GM04503 (cell line): ENCODE measurements at regions not wholly inside any gene's neighbourhood (a gene's known extent, or its start where the extent isn't known, plus 50 kb on each side); places are given as distances from the start of the nearest gene placed in this dataset.

Source experiments
- DNase-seq: peaks from one replicate; pipeline ENCODE4 v3.0.0-alpha.2; 2012; ENCODE audit warnings: low read depth

- no peak for DNase-seq
These were observed 83.0 kb upstream of the HS6ST1 start for GRCh38 chr2:128401680-128402079.

GRCh38 chr2:128402911-128403670, 84.4 kb upstream of the HS6ST1 start:
- DNase-seq = no peak

GRCh38 chr2:128403814-128404708, 85.4 kb upstream of the HS6ST1 start:
- DNase-seq = no peak

GRCh38 chr2:128404709-128405466, 86.2 kb upstream of the HS6ST1 start:
- DNase-seq = no peak

DNA sequence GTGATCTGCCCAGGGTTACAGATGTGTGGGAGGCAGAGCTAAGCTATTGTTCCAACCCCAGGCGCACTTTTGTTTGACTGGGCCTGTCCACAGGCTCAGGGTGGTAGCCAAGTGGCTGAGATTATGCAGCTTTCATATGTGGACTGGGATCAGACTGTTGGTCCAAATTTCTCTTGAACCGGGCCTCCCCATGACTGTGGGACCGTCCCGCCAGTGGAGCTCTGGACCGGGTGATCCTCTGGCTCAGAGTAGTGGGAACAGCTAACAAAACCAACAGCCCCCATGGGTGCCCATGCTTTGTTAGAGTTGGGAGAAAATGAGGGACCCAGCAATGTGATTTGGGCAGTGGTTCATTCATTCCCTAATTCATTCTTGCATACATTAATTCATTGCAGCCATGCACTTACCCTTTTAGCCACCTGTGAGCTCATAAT, 86.8 kb upstream of the HS6ST1 start:
- no peak for DNase-seq

DNA sequence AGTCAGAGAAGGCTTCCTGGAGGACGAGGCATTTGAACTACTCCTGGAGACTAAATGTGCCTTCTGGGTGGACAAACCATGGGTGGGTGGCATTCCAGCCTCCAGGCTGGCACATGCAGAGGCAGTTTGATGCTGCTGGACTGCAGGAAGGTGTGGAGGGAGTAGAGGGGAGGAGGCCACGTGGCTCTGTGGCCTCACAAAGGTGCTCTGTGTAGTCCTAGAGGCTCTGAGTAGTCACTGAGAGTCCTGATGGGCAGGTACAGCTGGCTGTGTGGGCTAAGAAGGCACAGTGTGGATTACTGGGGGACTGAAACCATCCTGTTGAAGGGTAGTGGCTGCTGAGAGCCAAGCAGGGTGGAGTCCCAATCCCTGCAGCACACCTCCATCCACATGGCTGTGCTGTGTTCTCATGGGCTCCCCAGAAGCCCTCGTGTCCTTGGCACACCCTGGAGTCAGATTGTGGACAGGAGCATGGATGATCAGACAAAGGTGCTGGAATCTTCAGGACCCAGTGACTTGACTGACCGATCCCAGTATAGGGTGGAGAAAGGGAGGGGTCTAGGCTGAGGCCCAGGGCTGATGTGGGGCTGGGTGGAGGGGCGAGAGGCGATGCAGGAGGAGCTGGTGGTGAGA, 87.4 kb upstream of the HS6ST1 start:
- no peak for DNase-seq

GRCh38 chr2:128406736-128407554, 88.3 kb upstream of the HS6ST1 start:
- no peak for DNase-seq

DNA sequence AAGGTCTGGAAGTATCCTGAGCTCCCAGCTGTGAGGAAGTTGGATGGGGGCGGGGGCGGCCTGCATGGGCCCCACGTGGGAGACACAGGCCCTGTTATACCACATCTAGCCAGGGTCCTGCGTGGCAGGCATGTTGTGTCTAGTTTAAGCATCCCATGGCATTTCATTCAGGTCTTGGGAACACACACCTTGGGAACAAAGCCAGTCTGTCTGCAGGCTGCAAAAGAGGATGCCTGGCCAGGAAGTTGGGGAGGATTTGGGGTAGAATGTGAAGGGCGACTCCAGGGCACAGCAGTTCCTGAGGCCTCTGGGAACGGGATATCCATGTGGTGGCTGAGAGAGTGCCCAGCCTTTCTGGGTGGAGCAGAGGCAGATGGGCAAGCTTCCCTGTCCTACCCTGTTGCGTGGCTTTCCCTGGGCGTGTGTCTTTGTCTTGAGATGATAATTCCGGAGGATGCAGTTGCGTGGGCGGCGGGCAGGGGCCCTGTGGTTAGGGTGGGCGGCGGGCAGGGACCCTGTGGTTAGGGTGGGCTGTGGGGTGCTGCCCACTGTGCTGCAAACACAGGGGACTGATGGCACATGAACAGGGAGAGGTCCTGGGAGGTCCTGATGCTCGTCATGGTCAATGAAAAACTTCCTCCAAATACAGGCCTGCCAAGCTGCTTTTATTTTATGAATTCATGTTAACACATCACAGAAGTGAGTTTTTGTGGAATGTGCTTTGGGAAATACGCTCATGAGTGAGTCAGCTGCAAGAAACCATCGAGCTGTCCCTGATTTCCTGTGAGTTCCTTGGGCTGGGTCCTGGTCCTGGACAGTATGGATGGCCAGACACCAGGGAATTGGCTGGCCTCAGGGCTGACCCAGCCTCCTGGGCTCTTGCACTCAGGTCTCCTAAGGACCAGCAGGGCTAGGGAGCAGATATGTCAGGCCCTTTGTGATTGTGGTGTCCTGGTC, 90.0 kb upstream of the HS6ST1 start:
- DNase-seq = peak; percentile 79

GRCh38 chr2:128409326-128410034, 90.8 kb upstream of the HS6ST1 start:
- DNase-seq = no peak

GRCh38 chr2:128410035-128410757, 91.5 kb upstream of the HS6ST1 start:
- DNase-seq = no peak

DNA sequence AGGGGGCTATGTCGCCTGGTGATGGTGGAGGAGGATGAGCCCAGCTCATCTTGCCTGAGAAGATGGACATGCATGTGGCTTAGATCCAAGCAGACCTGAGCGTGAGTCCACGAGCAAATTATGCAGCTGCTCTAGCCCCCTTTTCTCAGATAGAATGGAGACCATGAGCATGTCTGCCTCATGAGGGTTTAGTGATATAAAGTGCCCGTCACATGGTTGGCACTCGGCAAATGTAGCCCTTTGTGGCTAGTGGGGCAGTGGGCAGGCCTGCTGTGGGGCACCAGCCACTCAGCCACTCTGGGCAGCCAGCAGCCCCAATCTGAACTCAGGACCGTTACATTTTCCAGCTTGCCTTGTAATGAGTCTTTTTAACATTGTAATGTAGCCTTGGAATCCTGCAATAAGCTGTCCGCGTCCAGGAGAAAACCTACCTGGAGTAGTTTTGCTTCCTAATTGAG, 92.1 kb upstream of the HS6ST1 start:
- DNase-seq = no peak

DNA sequence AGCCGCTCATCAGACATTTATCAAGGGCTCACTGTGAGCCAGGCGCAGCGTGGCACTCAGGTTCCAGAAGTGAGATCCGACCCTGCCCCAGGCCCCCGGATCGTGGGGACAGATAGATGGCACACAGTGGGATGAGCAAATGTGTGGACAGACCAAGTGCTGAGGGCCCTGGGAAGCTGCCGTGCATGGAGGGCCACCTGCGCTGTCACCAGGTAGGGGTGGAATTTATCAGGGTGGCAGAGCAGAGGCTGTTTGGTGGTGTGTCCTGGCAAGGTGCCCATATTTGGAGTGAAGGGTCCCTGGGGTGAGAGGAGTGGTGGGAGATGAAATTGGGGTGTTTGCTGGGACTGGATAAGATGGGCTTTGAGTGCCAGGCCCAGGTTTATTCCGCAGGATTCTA, 92.8 kb upstream of the HS6ST1 start:
- DNase-seq = no peak

- no peak for DNase-seq
These were observed 93.7 kb upstream of the HS6ST1 start for GRCh38 chr2:128412181-128412871.

- no peak for DNase-seq
These were observed 94.5 kb upstream of the HS6ST1 start for GRCh38 chr2:128413014-128413717.

DNA sequence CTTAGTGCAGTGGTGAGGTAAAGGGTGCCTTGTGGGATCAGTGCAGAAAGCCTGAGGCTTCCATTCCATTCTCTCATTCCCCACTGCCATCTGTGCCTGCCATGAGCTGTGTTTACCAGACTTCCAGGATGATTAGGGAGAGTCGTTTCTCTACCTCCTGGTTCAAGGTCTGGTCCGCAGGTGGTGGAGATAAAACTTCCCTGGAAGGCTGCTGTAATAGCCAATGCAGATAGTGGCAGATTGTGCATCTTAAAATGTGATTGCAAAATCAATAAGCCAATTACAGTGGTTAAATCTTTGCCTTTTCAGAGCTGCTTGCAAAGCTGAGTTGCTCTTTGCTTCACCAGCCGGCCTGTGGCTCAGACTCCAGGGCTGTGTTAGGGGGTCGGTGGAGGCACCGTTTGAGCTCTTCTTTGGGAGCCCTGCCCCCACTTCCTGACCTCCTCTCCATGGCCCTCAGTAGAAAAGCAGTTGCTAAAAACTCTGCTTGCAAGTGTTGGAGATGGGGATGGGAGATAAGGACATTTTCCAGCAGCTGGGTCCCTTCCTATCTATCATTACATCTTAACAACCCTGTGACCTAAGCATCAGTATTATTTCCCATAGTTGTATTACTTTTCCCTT, 95.2 kb upstream of the HS6ST1 start:
- DNase-seq = no peak

DNA sequence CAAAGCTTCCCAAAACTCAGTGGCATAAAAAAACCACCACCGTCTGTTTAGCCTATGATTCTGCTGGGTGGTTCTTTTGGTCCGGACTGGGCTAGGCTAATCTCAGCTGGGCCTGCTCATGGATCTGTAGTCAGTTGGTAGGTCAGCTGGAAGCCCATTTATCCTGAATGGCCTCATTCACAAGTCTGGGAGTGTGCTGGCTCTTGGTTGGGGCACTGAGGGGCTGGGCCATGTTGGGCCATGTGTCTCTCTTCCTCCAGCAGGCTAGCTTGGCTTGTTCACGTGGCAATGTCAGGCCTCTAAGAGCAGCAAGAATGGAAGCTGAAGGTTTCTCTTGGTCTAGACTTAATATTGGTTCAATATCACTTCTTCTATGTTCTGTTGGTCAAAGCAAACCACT, 95.7 kb upstream of the HS6ST1 start:
- no peak for DNase-seq
